ENCODE measurements at regions not wholly inside any gene's neighbourhood (a gene's known extent, or its start where the extent isn't known, plus 50 kb on each side); places are given as distances from the start of the nearest gene placed in this dataset.

DNA sequence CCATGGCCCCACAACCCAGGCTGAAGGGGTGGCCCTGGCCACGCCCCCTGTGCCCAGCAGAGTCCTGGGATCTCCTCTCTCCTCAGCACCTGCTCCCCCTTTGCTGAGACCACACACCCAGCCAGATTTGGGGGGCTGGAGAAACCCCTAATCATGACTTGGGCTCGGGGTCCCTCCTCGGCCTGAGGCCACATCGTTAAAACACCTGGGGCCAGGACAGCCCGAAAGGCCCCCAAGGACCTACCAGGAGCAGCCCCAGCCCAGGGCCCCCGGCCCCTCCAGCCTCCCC, 116.7 kb downstream of the FAM53A start:
- H3K79me2 ChIP-seq (ENCODE audit: control insufficient read depth, insufficient read depth, low read length) = no peaks in the 10 kb centered on the region
- H4K20me1 ChIP-seq (replicated peaks; ENCODE audit: control insufficient read depth, insufficient read depth, low read length) = peaks cover 18% of the 10 kb centered on the region; the same call in 1 of the 2 replicates
- no peak for FAIRE-seq
- peaks cover 6 to 13% of the 10 kb centered on the region in 2 experiments; a peak in 4 of 5 replicates for H3K27me3 ChIP-seq (ENCODE audit: control insufficient read depth in 2 of 2, insufficient read depth in 2 of 2, low read length in 2 of 2)
- no peak for ATAC-seq
- peak overlapping the region in 1 of 2 experiments; percentile 22; a peak in 1 of 4 replicates for H3K9ac ChIP-seq (ENCODE audit: insufficient read depth in 1 of 2, low read depth in 2 of 2, low read length in 2 of 2)
- no TSS peak for BruUV-seq (replicated peaks)
- no peak overlapping the region for H3K4me3 ChIP-seq
- no peak overlapping the region for H3K4me2 ChIP-seq (ENCODE audit: insufficient read depth, low read length)
- no peaks in the 10 kb centered on the region for H3K9me3 ChIP-seq (replicated peaks; ENCODE audit: control insufficient read depth, insufficient read depth, low read depth, low read length)
- in situ Hi-C loops (cut with MboI) (no loop called here), intact Hi-C loops (cut with micrococcal nuclease) (no loop called here)
- H2AFZ ChIP-seq (ENCODE audit: low read depth, low read length) = no peak overlapping the region; the same call in 1 of the 2 replicates
- H3K9me1 ChIP-seq (ENCODE audit: control insufficient read depth, insufficient read depth, low read length) = peaks cover 2% of the 10 kb centered on the region
- DNase-seq (ENCODE audit: extremely low read depth in 1 of 4, low spot score in 3 of 4) = no peak
- 27% methylated on average over 3 of the region's 6 CpGs for WGBS (ENCODE audit: insufficient coverage, low coverage, missing lambda C conversion rate)
- POLR2A ChIA-PET = no interaction called here
- H3K4me1 ChIP-seq (replicated peaks in 1 of 2; ENCODE audit: control insufficient read depth in 2 of 2, insufficient read depth in 2 of 2, low read length in 2 of 2) = peaks cover 7 to 86% of the 10 kb centered on the region in 2 experiments; a peak in 4 of 5 replicates
- H3K36me3 ChIP-seq (ENCODE audit: control insufficient read depth, insufficient read depth, low read length) = no peaks in the 10 kb centered on the region
- H3K27ac ChIP-seq (ENCODE audit: extremely low read depth, low read depth, low read length) = no peak overlapping the region
- CTCF ChIA-PET (ENCODE audit: low intra/inter-chr PET ratio) = no interaction called here
- TF ChIP-seq NCOA4 (IDR thresholded peaks at IDR 0.05; ENCODE audit: partially characterized antibody) (no peak), DNMT1 (IDR thresholded peaks at IDR 0.05) (no peak), GATAD2B (IDR thresholded peaks at IDR 0.05; ENCODE audit: borderline replicate concordance) (no peak), POLR2H (tag; IDR thresholded peaks at IDR 0.05; ENCODE audit: low read depth) (no peak)

GRCh38 chr4:1566838-1567518, 117.1 kb downstream of the FAM53A start:
- FAIRE-seq (no peak), DNase-seq (ENCODE audit: extremely low read depth in 1 of 4, low spot score in 3 of 4) (no peak), ATAC-seq (peak; percentile 5)
- H3K4me1 ChIP-seq (replicated peaks in 1 of 2; ENCODE audit: control insufficient read depth in 2 of 2, insufficient read depth in 2 of 2, low read length in 2 of 2) = peaks cover 6 to 85% of the 10 kb centered on the region in 2 experiments; a peak in 3 of 5 replicates
- H3K27ac ChIP-seq (ENCODE audit: extremely low read depth, low read depth, low read length) = no peak overlapping the region
- H2AFZ ChIP-seq (ENCODE audit: low read depth, low read length) = no peak overlapping the region
- in situ Hi-C loops (cut with MboI) (no loop called here), intact Hi-C loops (cut with micrococcal nuclease) (no loop called here)
- no peaks in the 10 kb centered on the region for H3K79me2 ChIP-seq (ENCODE audit: control insufficient read depth, insufficient read depth, low read length)
- H3K9me3 ChIP-seq (replicated peaks; ENCODE audit: control insufficient read depth, insufficient read depth, low read depth, low read length) = no peaks in the 10 kb centered on the region
- ChIA-PET POLR2A (interaction anchor here (0.7 to 0.8 kb wide), 2 partner anchors 12 to 57 kb away, joined by 3 read pairs; no protein-coding TSS in a partner anchor), CTCF (ENCODE audit: low intra/inter-chr PET ratio) (no interaction called here)
- peak overlapping the region in 1 of 2 experiments; percentile 20; a peak in 1 of 4 replicates for H3K9ac ChIP-seq (ENCODE audit: insufficient read depth in 1 of 2, low read depth in 2 of 2, low read length in 2 of 2)
- no peak overlapping the region for H3K4me3 ChIP-seq
- WGBS (ENCODE audit: insufficient coverage, low coverage, missing lambda C conversion rate) = 40% methylated on average over 8 of the region's 19 CpGs
- H3K27me3 ChIP-seq (ENCODE audit: control insufficient read depth in 2 of 2, insufficient read depth in 2 of 2, low read length in 2 of 2) = peaks cover 10 to 18% of the 10 kb centered on the region in 2 experiments; a peak in 4 of 5 replicates
- peaks cover 2% of the 10 kb centered on the region for H3K9me1 ChIP-seq (ENCODE audit: control insufficient read depth, insufficient read depth, low read length)
- no peaks in the 10 kb centered on the region for H3K36me3 ChIP-seq (ENCODE audit: control insufficient read depth, insufficient read depth, low read length)
- BruUV-seq (replicated peaks) = no TSS peak
- no peak overlapping the region for H3K4me2 ChIP-seq (ENCODE audit: insufficient read depth, low read length)
- H4K20me1 ChIP-seq (replicated peaks; ENCODE audit: control insufficient read depth, insufficient read depth, low read length) = peaks cover 18% of the 10 kb centered on the region; the same call in 1 of the 2 replicates
- no peak for TF ChIP-seq ZBTB11 (CRISPR knock-in tag; IDR thresholded peaks at IDR 0.05)
- TF ChIP-seq TRIM25 (IDR thresholded peaks at IDR 0.05; ENCODE audit: borderline replicate concordance) = no peak
- TF ChIP-seq RFX1 (IDR thresholded peaks at IDR 0.05) = no peak
- TF ChIP-seq NCOR1 (IDR thresholded peaks at IDR 0.05) = no peak
- no peak for TF ChIP-seq SIN3B (IDR thresholded peaks at IDR 0.05; ENCODE audit: low read depth)

Data from K562 (cell line).